ENCODE measurements at regions not wholly inside any gene's neighbourhood (a gene's known extent, or its start where the extent isn't known, plus 50 kb on each side); places are given as distances from the start of the nearest gene placed in this dataset.

DNA sequence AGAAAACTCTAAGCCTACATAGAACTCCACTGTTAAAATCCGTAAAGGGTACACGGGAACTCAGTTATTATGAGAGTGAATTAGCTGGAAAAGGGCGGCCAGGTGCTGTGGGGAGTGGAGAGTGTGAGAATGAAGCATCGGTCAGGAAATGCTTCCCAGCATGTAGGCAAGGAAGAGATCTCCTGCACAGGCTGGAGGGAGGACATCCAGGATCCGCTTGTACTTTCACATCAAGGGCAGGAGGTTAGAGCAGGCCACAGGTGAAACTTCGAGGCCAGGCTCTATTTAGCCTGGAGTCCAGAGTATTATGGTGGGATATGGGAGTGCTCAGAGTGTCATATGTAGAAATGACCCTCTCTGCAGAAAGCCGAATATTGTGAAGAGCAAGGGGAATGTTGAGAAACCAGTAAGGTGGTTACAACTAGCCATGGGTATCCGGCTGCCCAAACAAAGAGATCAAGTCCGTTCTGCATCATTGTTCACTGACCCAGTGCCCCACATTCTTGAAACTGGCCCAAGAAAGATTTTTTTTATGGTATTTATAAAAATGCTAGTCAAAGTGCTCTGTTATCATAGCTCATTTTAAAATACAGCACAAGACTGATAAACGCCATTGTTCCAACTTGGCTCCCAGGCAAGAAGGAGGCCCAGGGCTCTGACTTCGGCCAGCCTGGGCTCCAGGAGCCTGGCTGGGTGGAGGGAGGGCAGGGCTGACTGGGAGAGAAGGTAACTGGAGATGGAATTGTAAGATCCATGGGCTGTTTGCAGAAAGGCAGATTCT is 79.4 kb upstream of the HIF1A start:
- Histone ChIP-seq H4K20me1 (ENCODE audit: control insufficient read depth, insufficient read depth, insufficient read length) (no peaks in the 10 kb centered on the region), H3K18ac (ENCODE audit: insufficient read length, low read depth, low read length) (no peak overlapping the region), H2AFZ (ENCODE audit: low read length) (no peak overlapping the region), H2BK15ac (ENCODE audit: low read depth, low read length) (no peak overlapping the region), H3K4me2 (ENCODE audit: insufficient read depth, insufficient read length, low read length) (no peak overlapping the region), H3K4ac (ENCODE audit: low read depth, low read length) (no peak overlapping the region), H4K91ac (ENCODE audit: insufficient read length, low read depth, low read length) (no peak overlapping the region), H3K79me2 (ENCODE audit: insufficient read depth, low read length) (no peaks in the 10 kb centered on the region), H2BK12ac (ENCODE audit: insufficient read length, low read depth, low read length) (no peak overlapping the region), H3K79me1 (ENCODE audit: insufficient read depth, low read depth, low read length, poor library complexity, severe bottlenecking) (no peaks in the 10 kb centered on the region), H2AK5ac (ENCODE audit: insufficient read length, low read length) (no peak overlapping the region), H4K8ac (replicated peaks; ENCODE audit: insufficient read length, low read depth, low read length) (no peak overlapping the region), H3K9ac (ENCODE audit: extremely low read depth, insufficient read length, low read length) (no peak overlapping the region), H3K23me2 (ENCODE audit: insufficient read length, low read depth, low read length, poor library complexity, severe bottlenecking) (no peaks in the 10 kb centered on the region), H3K27me3 (ENCODE audit: insufficient read depth, low read length) (no peaks in the 10 kb centered on the region), H4K5ac (ENCODE audit: insufficient read length, low read depth, low read length) (no peak overlapping the region), H3K27ac (ENCODE audit: insufficient read length, low read depth, low read length) (no peak overlapping the region), H2BK20ac (ENCODE audit: low read depth, low read length, poor library complexity, severe bottlenecking) (no peak overlapping the region), H3T11ph (ENCODE audit: low read length) (no peak overlapping the region), H3K56ac (ENCODE audit: insufficient read length, low read depth, low read length) (no peak overlapping the region), H3K23ac (ENCODE audit: insufficient read length, low read depth, low read length) (no peak overlapping the region), H3K9me3 (ENCODE audit: control insufficient read depth, low read depth, low read length) (no peaks in the 10 kb centered on the region), H3K14ac (ENCODE audit: insufficient read depth, low read length) (no peak overlapping the region), H2BK5ac (ENCODE audit: insufficient read length, low read length) (no peak overlapping the region), H3K4me1 (ENCODE audit: insufficient read depth, low read length) (peaks cover 2% of the 10 kb centered on the region; the same call in 1 of the 2 replicates), H2BK120ac (ENCODE audit: low read depth, low read length, poor library complexity, severe bottlenecking) (no peak overlapping the region)
- no peak overlapping the region for H3K27ac Mint-ChIP-seq
- H3K4me1 Mint-ChIP-seq: peaks cover 25 to 27% of the 10 kb centered on the region in 2 experiments
- no peaks in the 10 kb centered on the region; a peak in 1 of 7 replicates for H3K36me3 Mint-ChIP-seq (ENCODE audit: insufficient read depth in 1 of 3, low read depth in 3 of 3)
- no peak overlapping the region for H3K4me3 Mint-ChIP-seq
- DNase-seq: no peak
- TF ChIP-seq, protein P1, sequence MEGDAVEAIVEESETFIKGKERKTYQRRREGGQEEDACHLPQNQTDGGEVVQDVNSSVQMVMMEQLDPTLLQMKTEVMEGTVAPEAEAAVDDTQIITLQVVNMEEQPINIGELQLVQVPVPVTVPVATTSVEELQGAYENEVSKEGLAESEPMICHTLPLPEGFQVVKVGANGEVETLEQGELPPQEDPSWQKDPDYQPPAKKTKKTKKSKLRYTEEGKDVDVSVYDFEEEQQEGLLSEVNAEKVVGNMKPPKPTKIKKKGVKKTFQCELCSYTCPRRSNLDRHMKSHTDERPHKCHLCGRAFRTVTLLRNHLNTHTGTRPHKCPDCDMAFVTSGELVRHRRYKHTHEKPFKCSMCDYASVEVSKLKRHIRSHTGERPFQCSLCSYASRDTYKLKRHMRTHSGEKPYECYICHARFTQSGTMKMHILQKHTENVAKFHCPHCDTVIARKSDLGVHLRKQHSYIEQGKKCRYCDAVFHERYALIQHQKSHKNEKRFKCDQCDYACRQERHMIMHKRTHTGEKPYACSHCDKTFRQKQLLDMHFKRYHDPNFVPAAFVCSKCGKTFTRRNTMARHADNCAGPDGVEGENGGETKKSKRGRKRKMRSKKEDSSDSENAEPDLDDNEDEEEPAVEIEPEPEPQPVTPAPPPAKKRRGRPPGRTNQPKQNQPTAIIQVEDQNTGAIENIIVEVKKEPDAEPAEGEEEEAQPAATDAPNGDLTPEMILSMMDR (conservative IDR thresholded peaks at IDR 0.05): no peak
- no peaks in the 10 kb centered on the region for H3K9me3 Mint-ChIP-seq
- H3K27me3 Mint-ChIP-seq (ENCODE audit: low read depth): peaks cover 2% of the 10 kb centered on the region; the same call in 1 of the 2 replicates
- WGBS (ENCODE audit: extremely low coverage, insufficient read length, low lambda C conversion rate): no CpG with 5 or more reads among the region's 11 CpGs

All from H9 (cell line).